GM18502 (cell line): ENCODE measurements at regions not wholly inside any gene's neighbourhood (a gene's known extent, or its start where the extent isn't known, plus 50 kb on each side); places are given as distances from the start of the nearest gene placed in this dataset.
"Not testable (repeated sequence)": the region's sequence is repeated elsewhere in the genome, so short reads cannot be mapped to it uniquely, and the experiment has no call there.

Experiments
- ATAC-seq: cut with Tn5 transposase; IDR thresholded peaks from one replicate; pipeline ENCODE4 v1.9.1; 2021; ENCODE audit warnings: mild to moderate bottlenecking; ENCODE audit not compliant: unreplicated experiment, poor library complexity

DNA sequence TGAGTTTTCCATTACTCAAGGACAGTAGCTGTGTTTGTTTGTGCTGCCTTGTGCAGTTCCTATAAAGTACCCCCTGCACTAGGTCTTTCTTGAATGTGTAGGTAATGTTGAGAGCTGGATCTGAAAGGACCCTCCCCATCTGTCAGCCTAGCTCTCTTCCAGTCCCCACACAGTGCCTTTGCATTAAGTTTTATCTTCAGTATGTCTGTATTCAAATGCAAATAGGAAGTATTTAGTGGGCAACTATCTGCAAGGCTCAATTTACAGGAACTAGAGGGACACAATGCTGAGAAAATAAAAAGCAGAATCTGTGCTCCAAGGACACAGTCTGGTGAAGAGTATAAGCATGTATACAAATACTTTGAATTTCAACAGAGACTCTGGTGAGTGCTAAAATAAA is 558.5 kb downstream of the RFC3 start:
- no peak for ATAC-seq

DNA sequence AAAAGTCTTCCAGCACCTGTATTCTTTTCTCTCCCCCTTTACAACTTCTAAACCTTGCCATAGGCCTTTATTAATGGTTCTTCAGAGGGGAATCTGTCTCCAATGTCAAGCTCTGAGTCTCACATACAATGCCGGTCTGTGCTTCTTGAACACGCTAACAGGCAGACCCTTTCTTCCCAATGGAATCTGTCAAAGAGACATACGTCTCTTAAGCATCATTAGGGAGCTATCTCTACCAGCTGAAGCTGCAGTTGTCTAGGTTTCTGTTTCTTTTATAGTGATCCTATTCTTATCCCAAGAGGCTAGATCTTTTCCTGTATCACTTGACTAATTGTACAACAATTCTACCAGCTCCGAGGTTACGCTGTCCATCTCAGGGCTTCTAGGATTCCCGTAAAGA is 560.8 kb upstream of the NBEA start:
- no peak for ATAC-seq

DNA sequence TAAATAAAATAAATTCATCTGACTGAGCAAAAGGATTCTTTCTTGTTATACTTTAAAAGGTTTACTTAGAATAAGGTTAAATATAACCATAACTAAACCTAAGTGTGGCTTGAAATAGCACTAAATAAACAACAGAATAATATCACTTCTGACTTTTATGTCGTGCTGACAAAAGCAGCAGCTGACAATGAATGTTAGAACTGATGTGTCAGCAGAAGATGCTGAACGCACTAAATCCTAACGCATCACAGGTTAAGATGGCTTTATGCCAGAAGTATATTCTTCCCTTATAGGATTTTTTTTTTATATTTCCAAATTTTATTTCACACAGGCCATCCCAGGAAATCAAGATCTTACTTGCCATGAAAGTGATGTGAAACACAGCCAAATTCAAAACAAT is 558.3 kb upstream of the NBEA start:
- no peak for ATAC-seq

DNA sequence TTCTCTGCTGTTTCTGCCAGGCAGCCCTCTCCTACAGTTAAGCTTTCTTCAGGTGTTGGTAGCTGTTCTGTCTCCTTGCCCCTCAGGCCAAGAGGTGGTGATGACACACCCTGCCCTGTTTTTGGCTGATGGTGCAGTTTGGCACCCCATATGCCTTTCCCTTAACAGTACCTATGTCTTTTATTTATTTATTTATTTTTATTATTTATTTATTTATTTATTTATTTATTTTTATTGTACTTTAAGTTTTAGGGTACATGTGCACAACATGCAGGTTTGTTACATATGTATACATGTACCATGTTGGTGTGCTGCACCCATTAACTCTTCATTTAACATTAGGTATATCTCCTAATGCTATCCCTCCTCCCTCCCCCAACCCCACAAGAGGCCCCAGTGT is 555.8 kb upstream of the NBEA start:
- ATAC-seq = not testable (repeated sequence)

DNA sequence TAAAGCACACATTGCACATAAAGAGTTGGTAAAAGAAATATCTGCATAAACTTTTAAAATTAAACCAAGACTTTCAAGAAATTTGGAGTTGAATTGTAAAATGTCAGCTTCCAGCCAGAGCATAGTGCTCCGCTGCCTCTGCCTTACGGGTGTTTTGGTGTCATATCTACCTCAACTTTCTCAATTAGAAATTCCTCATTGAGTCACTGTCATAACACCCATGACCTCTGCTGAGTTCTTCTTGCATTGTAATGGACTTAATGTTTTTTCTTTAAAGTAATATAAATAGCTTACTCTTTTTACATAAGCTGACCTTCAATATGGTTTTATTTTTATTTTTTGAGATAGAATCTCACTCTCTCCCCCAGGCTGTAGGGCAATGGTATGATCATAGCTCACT is 551.0 kb upstream of the NBEA start:
- no peak for ATAC-seq

DNA sequence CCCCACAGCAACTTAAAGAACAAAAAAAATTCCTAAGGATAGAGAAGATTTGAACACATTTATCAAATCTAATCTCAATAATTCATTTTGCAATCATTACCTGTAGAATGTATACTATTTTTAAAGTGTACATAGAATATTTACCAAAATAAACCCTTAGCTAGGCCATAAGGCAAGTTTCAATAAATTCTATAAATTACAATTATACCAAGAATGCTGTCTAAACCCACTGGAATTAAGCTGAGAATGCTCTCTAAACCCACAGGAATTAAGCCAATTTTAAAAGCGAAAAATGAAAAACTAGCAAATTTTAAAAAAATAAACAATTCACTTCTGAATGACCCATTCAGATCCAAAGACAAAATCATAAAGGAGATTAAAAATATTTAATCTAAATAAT is 540.4 kb upstream of the NBEA start:
- no peak for ATAC-seq

DNA sequence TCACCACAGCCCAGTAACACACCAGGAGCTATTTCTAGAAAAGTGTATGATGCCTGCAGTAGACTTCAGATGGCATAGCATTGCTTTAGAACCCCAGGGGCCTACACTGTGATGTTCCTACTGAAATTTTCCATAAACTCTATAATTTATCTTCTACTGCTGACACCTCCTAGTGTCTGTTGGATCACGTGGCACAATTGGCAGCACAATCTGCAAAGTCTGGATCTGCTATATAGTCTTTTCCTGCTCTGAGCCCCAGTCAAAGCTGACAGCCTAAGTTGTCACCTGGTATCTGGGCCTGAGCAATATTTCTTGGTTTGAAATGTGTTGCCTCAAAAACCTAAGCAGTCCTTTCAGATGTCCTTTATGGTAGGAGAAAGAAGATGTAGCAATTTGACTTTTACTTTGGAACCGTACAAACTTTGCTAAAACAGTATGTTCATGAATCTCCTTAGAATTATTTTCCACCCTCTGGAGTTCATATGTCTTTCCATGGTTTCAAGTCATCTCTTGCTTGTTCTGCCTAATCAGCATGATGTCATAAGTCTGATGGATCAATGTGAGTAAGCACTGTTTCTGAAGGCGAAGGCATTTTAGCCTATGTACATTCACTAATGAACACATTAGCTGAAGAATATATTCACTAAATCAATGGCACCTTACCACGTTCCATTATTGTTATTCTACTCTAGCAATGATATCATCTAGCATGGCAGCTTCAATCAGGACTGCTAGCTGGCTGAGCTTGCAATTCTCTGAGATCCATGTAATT is 536.5 kb upstream of the NBEA start:
- no peak for ATAC-seq

DNA sequence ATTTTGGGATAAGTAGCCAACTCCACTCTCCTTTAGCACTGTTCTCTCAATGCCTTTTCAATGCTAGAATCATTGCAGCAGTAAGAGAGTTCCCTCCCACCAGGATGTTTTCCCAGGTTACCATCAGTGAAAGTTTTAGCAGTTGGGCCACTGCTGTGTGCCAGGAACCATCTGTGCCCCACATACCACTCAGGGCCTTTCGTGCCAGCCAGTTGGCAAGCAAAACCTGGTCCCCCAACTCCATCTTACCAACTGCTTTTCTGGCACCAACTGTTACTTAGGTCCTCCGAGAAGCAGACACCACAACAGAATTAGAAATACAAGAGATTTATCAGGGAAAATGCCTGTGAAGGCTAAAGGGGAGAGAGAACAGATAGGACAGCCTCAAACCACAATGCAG is 533.4 kb upstream of the NBEA start:
- no peak for ATAC-seq

DNA sequence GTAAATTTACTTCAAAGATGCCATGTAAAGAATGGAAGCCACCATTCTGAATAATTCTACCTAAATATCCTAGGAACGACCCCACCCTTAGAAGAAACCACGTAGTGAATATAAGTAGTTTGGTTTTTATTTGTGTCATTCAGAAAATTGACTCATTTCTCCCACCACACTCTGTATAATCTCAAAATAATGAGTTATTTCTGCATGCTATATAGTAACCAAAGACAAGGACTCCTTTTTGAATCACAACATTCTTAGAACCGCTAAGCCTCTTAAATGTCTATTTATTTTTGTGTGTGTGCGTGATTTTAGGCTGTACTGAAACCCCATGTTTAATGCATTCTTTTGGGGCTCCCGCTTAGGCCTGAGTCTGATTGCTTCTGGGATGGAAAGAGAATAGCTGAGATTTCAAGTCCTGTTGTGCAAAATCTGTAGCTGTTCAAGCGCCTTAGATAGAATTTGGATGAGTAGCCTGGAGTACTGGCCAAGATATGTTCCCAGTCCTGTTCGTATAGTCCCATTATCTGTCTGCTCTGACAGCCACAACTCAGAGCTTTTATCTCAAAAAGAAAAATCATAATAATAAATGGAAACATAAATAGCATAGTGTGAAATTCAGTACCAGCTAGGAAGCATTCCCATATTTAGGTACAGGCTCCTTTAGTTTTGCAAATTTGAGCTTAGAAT is 532.4 kb upstream of the NBEA start:
- no peak for ATAC-seq

DNA sequence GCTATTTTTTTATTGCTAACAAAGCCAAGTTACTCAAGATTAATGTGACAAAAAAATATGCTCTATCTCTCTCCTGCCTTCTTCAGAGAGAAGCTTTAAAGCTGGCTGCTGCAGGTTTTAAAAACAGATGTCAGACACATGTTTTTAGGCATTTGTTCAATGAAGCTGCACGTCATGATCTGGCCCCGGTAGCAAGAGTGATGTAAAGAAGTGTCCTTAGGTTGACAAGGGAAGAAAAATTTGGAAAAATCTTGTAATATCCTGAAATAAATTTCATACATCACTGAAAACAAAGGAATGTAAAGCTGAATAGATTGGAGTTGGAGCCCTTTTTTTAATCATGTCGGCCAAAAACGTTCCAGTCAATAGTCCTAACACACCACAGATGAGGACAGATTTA is 531.4 kb upstream of the NBEA start:
- ATAC-seq = no peak

DNA sequence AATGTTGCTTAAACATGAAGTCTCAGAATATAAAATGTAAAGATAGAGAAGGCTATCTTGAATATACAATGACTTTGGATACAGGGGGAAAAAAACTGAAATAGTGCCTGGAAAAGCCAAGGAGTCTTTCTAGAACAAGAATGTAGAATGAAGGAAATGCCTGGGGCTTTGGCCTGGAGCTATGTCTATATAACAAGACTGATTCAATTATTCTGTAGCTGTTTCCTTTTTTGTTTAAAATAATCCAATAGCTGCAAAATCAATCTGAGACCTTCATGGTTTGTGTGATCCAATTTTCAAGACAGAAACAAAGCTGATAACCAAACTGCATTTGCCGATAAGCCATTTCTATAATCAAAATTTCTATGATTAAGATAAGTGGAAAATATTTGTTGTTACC is 530.9 kb upstream of the NBEA start:
- no peak for ATAC-seq

DNA sequence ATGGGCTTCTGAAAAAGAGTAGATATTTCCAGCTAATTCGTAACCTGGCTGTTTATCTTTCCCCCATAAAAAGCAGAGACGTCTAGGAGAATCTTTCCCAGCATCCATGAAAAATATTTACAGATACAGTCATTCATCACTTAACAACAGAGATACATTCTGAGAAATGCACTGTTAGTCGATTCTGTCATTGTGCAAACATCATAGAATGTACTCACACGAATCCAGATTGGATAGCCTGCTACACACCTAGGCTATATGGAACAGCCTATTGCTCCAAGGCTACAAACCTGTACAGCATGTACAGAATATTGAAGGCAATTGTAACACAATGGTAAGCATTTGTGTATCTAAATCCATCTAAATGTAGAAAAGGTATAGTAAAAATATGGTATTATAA is 530.2 kb upstream of the NBEA start:
- ATAC-seq = no peak

DNA sequence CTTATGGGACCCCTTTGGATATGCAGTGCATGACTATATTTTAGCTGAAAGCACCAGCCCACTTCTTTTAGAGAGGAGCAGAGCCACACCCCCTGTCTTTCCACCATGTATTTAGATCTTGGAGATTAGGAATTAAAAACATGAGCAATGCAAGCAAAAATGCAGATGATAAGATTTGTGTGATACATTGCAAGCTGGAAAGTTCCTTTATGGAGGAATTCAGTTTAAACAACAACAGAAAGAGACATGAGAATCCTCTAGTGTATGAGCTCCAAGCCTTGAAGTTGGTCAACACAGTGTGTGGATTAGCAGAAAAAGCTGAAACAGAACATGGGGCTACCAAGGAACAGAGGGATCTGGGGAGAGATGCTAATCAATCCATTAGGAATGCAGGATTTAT is 529.8 kb upstream of the NBEA start:
- ATAC-seq = no peak

DNA sequence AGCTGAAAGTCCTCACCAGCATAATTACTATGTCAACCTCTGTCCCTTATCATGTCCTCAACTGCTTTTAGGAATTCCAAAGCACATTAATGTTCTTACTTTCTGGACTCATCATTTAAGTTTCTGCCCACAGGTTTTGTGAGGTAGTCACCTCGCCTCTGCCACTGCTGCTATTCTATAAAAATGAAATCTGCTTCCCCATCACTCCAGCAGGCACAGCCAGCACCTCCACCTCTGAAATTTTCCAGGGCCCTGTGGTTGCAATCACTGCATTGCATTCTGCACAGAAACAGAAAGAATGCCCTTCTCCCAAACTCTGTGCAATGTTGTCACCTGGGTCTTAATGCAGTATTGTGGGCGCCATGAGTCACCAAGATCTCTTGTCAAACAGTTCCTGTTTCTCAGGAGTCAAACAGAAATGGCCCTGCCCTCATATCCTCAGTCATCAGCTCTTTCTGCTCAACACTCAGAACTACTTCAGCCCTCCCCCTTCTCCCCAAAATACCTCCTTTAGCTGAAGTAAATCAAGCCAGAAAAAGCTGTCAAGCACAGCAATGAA is 529.2 kb upstream of the NBEA start:
- no peak for ATAC-seq

DNA sequence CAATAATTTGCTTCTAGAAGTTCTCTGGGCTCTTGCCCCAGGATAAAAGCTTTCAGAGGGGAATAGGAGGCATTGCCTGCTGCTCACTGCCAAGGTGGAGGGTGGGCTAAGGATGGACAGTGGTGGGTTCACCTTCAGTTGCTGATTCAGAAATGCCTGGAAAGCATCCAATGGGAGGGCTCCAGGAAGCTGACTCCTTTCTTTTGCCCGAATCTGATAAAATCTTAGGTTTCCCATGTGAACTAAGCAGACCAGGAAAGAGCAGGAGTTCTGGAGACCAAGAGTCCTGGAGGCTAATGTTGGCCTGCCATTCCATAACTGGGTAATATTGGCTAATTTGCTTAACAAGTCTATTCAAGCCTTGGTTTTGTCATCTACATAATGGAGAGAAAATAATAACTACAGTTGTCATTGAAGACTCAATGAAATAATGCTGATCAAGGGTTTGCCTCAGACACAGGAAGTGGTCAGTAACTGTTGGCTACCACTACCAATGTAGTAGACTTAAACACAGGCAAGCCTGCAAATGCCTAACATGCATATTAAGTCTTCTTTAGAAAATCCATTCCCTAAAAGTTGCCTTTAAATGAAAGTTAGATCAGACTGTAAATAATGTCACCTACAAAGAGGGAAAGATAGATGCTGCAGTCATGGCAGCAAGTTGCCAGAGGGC is 528.4 kb upstream of the NBEA start:
- ATAC-seq = no peak

DNA sequence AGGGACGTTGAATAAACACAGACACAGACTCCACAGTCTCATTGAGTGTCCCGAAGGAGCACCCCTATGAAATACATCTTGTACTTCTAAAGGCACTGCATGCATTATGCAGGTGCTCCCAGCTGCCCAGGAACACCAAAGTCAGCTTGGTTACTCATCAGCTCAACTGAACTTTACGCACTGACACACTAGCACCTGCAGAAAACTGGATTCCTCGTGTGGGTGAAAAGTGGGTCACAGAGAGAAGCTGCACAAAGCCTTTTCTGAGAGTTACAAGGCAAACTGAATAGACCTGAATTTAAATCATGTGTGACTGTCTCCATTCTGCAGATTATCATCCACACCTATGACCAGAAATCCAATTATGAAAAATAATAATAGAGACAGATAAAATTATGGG is 527.5 kb upstream of the NBEA start:
- ATAC-seq = no peak

DNA sequence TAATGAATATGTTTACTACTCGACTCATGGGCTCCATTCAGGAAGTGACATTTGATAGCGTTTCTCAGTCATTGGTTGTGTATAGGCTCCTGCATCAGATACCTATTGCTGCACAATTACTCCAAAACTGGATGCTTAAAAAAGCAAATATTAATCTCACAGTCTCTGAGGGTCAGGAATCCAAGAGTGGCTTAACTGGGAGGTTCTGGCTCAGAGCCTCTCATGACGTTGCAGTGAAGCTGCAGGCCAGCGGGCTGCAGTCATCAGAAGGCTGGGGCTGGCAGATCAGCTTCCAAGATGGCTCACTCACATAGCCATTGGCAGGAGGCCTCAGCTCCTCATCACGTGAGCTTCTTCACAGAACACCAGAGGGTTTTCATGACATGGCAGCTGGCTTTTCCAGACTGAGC is 525.1 kb upstream of the NBEA start:
- no peak for ATAC-seq

DNA sequence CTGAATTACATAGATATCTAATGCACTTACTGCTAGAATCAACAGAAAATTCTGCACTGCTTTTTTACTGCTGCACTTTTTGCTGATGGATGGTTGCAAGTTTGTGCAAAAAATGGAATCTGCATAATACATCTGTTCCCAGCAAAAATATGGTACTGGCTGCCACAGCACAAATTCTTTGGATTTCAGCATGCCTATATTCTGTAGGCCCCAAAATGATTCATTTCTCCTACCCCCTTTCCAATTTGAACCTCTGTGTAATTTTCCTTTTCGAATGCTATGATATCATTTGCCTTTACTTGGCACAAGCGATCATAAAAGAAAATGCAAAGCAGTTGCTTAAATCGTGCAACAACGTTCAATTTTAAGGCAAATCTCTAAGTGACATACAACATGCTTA is 524.2 kb upstream of the NBEA start:
- ATAC-seq = no peak

DNA sequence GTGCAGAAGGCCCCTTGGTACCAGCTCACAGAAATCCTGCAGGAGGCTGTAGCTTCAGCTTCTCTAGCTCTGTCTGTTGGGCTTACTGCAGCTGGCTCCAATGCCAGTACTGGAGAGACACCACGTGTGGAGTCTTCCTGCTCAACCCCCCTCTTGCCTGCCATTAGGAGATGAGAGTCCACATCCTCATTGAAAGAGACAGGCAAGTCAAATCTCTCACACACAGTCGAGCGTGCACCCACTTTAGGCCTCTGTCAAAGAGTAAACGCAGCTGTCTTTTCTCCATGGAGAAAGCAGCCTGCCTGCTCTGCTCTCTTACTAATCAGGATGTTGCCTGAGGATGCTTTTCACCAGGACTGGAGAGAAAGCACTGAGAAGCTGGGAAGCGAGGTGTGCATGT is 523.0 kb upstream of the NBEA start:
- no peak for ATAC-seq

DNA sequence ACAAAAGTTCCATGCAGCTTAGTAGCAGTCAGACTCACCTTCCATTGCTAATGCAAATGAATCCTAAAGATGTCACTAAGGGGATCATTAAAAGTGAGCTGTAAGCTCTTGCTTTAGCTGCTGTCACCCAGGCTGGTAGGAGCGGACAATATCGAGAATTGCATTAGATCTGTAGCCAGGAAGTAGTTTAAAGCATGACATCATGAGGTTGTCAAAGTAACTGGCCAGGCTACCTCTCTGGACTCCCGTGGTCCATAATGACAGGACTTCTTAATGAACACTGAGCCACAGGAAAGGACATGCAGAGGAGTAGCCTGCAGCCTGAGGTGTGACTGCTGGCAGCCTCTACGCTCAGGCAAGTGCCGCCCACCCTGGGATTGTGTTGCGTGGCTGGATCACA is 522.3 kb upstream of the NBEA start:
- ATAC-seq = no peak

DNA sequence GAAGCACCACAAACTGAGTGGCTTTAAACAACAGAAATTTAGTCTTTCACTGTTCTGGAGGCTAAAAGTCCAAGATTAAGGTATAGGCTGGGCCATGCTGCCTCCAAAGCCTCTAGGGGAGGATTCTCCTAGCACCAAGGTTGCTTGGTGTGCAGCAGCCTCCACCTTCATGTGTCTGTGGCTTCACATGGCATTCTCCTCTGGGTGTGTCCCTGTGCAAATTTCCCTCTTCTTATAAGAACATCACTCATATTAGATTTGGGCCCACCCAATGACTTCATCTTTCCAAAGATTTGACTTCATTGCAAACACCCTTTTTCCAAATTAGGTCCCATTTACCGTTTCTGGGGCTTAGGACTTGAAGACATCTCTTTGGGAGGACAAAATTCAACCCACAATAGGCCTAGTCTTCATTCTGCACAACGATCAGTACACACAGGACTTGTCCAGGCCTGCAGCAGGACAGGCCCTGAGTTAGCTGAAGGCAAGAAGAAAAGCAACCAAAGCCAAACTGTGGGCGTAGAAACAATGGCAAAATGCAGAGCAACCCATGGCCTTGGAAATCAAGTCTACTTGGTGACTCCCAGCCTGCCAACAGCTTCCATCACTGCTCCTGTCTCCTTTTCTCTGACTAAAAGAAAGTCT is 521.2 kb upstream of the NBEA start:
- ATAC-seq = no peak
